H9 (cell line): ENCODE measurements at regions not wholly inside any gene's neighbourhood (a gene's known extent, or its start where the extent isn't known, plus 50 kb on each side); places are given as distances from the start of the nearest gene placed in this dataset.

ENCODE experiments used
- DNase-seq: peaks from one replicate; pipeline ENCODE4 v3.0.0-alpha.2; 2017
- H2AFZ ChIP-seq: one replicate; pipeline ENCODE4 v1.6.1; 2013; ENCODE audit warnings: mild to moderate bottlenecking, low read length, control low read depth, moderate library complexity
- H2AK5ac ChIP-seq: 2 replicates; pipeline ENCODE4 v1.6.1; 2013; ENCODE audit warnings: low read length, control low read depth, mixed read lengths; ENCODE audit not compliant: insufficient read length
- H2BK120ac ChIP-seq: one replicate; pipeline ENCODE4 v1.6.1; 2013; ENCODE audit warnings: low read depth, mild to moderate bottlenecking, low read length, control low read depth, inconsistent platforms; ENCODE audit not compliant: poor library complexity, severe bottlenecking
- H2BK12ac ChIP-seq: 2 replicates; pipeline ENCODE4 v1.6.1; 2013; ENCODE audit warnings: low read length, control low read depth, mixed read lengths, low read depth; ENCODE audit not compliant: insufficient read length
- H2BK15ac ChIP-seq: 2 replicates; pipeline ENCODE4 v1.6.1; 2013; ENCODE audit warnings: low read depth, low read length, control low read depth
- H2BK20ac ChIP-seq: one replicate; pipeline ENCODE4 v1.6.1; 2013; ENCODE audit warnings: low read depth, mild to moderate bottlenecking, low read length, control low read depth, inconsistent platforms; ENCODE audit not compliant: poor library complexity, severe bottlenecking
- H2BK5ac ChIP-seq: 2 replicates; pipeline ENCODE4 v1.6.1; 2013; ENCODE audit warnings: low read length, control low read depth, mixed read lengths; ENCODE audit not compliant: insufficient read length
- H3K14ac ChIP-seq: 2 replicates; pipeline ENCODE4 v1.6.1; 2013; ENCODE audit warnings: low read length, control low read depth; ENCODE audit not compliant: insufficient read depth
- H3K18ac ChIP-seq: 2 replicates; pipeline ENCODE4 v1.6.1; 2013; ENCODE audit warnings: low read depth, mild to moderate bottlenecking, mixed read lengths, low read length, control low read depth; ENCODE audit not compliant: insufficient read length
- H3K23ac ChIP-seq: 2 replicates; pipeline ENCODE4 v1.6.1; 2013; ENCODE audit warnings: low read length, control low read depth, mixed read lengths, low read depth; ENCODE audit not compliant: insufficient read length
- H3K23me2 ChIP-seq: 2 replicates; pipeline ENCODE4 v1.6.1; 2013; ENCODE audit warnings: low read depth, mild to moderate bottlenecking, mixed read lengths, low read length, control low read depth; ENCODE audit not compliant: insufficient read length, poor library complexity, severe bottlenecking
- H3K27ac ChIP-seq: 2 replicates; pipeline ENCODE4 v1.5.1; 2013; ENCODE audit warnings: low read length, control low read depth, mixed read lengths, low read depth; ENCODE audit not compliant: insufficient read length
- H3K27me3 ChIP-seq: 2 replicates; pipeline ENCODE4 v1.6.1; 2013; ENCODE audit warnings: low read length, control low read depth, inconsistent platforms; ENCODE audit not compliant: insufficient read depth
- H3K4ac ChIP-seq: 2 replicates; pipeline ENCODE4 v1.6.1; 2013; ENCODE audit warnings: low read depth, mild to moderate bottlenecking, control low read depth, inconsistent platforms, low read length, moderate library complexity
- H3K4me1 ChIP-seq: 2 replicates; pipeline ENCODE4 v1.6.1; 2013; ENCODE audit warnings: low read length, control low read depth, inconsistent platforms; ENCODE audit not compliant: insufficient read depth
- H3K4me2 ChIP-seq: 2 replicates; pipeline ENCODE4 v1.6.1; 2013; ENCODE audit warnings: low read length, control low read depth, mixed read lengths; ENCODE audit not compliant: insufficient read length, insufficient read depth
- H3K56ac ChIP-seq: 2 replicates; pipeline ENCODE4 v1.6.1; 2013; ENCODE audit warnings: low read depth, mild to moderate bottlenecking, mixed read lengths, low read length, control low read depth; ENCODE audit not compliant: insufficient read length
- H3K79me1 ChIP-seq: 2 replicates; pipeline ENCODE4 v1.6.1; 2013; ENCODE audit warnings: low read depth, mild to moderate bottlenecking, moderate library complexity, low read length, control low read depth, inconsistent platforms; ENCODE audit not compliant: insufficient read depth, poor library complexity, severe bottlenecking
- H3K79me2 ChIP-seq: 2 replicates; pipeline ENCODE4 v1.6.1; 2013; ENCODE audit warnings: low read length, control low read depth, inconsistent platforms; ENCODE audit not compliant: insufficient read depth
- H3K9ac ChIP-seq: 2 replicates; pipeline ENCODE4 v1.6.1; 2013; ENCODE audit warnings: low read length, control low read depth, mixed read lengths; ENCODE audit not compliant: insufficient read length; ENCODE audit errors: extremely low read depth
- H3K9me3 ChIP-seq: one replicate; pipeline ENCODE4 v1.6.1; 2013; ENCODE audit warnings: low read depth, low read length, inconsistent platforms; ENCODE audit not compliant: control insufficient read depth
- H3T11ph ChIP-seq: one replicate; pipeline ENCODE4 v1.6.1; 2013; ENCODE audit warnings: mild to moderate bottlenecking, low read length, control low read depth, inconsistent platforms
- H4K20me1 ChIP-seq: one replicate; pipeline ENCODE4 v1.6.1; 2013; ENCODE audit not compliant: control insufficient read depth, insufficient read length, insufficient read depth
- H4K5ac ChIP-seq: 2 replicates; pipeline ENCODE4 v1.6.1; 2013; ENCODE audit warnings: low read depth, mild to moderate bottlenecking, mixed read lengths, low read length, control low read depth; ENCODE audit not compliant: insufficient read length
- H4K8ac ChIP-seq: replicated peaks from 2 replicates; pipeline ENCODE4 v1.6.1; 2013; ENCODE audit warnings: low read length, control low read depth, mixed read lengths, low read depth; ENCODE audit not compliant: insufficient read length
- H4K91ac ChIP-seq: 2 replicates; pipeline ENCODE4 v1.6.1; 2013; ENCODE audit warnings: low read depth, mild to moderate bottlenecking, moderate library complexity, mixed read lengths, low read length, control low read depth; ENCODE audit not compliant: insufficient read length
- H3K27ac Mint-ChIP-seq, 3 experiments: 2 replicates in 2 of 3; 3 replicates in 1 of 3; pipeline ENCODE4 v1.8.0; 2020 to 2021; ENCODE audit warnings: mixed read lengths in 3 of 3, mild to moderate bottlenecking in 1 of 3, moderate library complexity in 1 of 3
- H3K27me3 Mint-ChIP-seq: 2 replicates; pipeline ENCODE4 v1.8.0; 2021; ENCODE audit warnings: low read depth, mild to moderate bottlenecking, moderate library complexity, mixed read lengths
- H3K36me3 Mint-ChIP-seq, 3 experiments: 2 replicates in 2 of 3; 3 replicates in 1 of 3; pipeline ENCODE4 v1.8.0; 2020 to 2021; ENCODE audit warnings: low read depth in 3 of 3, mixed read lengths in 3 of 3; ENCODE audit not compliant: insufficient read depth in 1 of 3
- H3K4me1 Mint-ChIP-seq, 2 experiments: 2 replicates each; pipeline ENCODE4 v1.8.0; 2020; ENCODE audit warnings: mixed read lengths in 2 of 2
- H3K4me3 Mint-ChIP-seq, 2 experiments: 2 replicates in 1 of 2; 3 replicates in 1 of 2; pipeline ENCODE4 v1.8.0; 2020 to 2021; ENCODE audit warnings: mild to moderate bottlenecking in 2 of 2, mixed read lengths in 2 of 2, moderate library complexity in 1 of 2
- H3K9me3 Mint-ChIP-seq, 2 experiments: 2 replicates in 1 of 2; 3 replicates in 1 of 2; pipeline ENCODE4 v1.8.0; 2020; ENCODE audit warnings: mild to moderate bottlenecking in 2 of 2, mixed read lengths in 2 of 2, moderate library complexity in 1 of 2
- CTCF ChIP-seq: fragments of 200-600 bp; sonication (generic); conservative IDR thresholded peaks from 3 replicates; pipeline ENCODE4 v1.8.0; 2021; ENCODE audit warnings: antibody characterized with exemption, mild to moderate bottlenecking
- WGBS: extraction: QIAGEN DNeasy Blood & Tissue Kit; methylation state at CpG from one replicate; pipeline ENCODE4 v1.1.7; 2013; ENCODE audit warnings: missing lambda C conversion rate, low lambda C conversion rate, mixed read lengths; ENCODE audit not compliant: insufficient read length; ENCODE audit errors: extremely low coverage; 5-methylcytosine and 5-hydroxymethylcytosine counted together

GRCh38 chr3:170750478-170750830 is 119.5 kb downstream of the RPL22L1 start:
- no peak overlapping the region for H3K4me3 Mint-ChIP-seq
- H3K79me2 ChIP-seq, result no peaks in the 10 kb centered on the region
- H3K4me2 ChIP-seq, result no peak overlapping the region
- no peak overlapping the region for H4K5ac ChIP-seq
- H3K36me3 Mint-ChIP-seq, result peaks cover 0 to 6% (median 5%) of the 10 kb centered on the region in 3 experiments; a peak in 2 of 7 replicates
- H3K27ac Mint-ChIP-seq, result no peak overlapping the region
- no peaks in the 10 kb centered on the region for H3K4me1 ChIP-seq
- H3T11ph ChIP-seq, result no peak overlapping the region
- H2BK120ac ChIP-seq, result no peak overlapping the region
- H3K56ac ChIP-seq, result no peak overlapping the region
- H2BK12ac ChIP-seq, result no peak overlapping the region
- H4K91ac ChIP-seq, result no peak overlapping the region
- no peaks in the 10 kb centered on the region for H3K4me1 Mint-ChIP-seq
- no peaks in the 10 kb centered on the region for H3K79me1 ChIP-seq
- no peak for DNase-seq
- no peaks in the 10 kb centered on the region for H3K27me3 ChIP-seq
- no peak overlapping the region for H4K8ac ChIP-seq
- H2AFZ ChIP-seq, result no peak overlapping the region
- WGBS, result no CpG with 5 or more reads among the region's 2 CpGs
- no peak overlapping the region for H3K4ac ChIP-seq
- H4K20me1 ChIP-seq, result no peaks in the 10 kb centered on the region
- peaks cover 8 to 9% of the 10 kb centered on the region in 2 experiments for H3K9me3 Mint-ChIP-seq
- H3K27ac ChIP-seq, result no peak overlapping the region
- H3K18ac ChIP-seq, result no peak overlapping the region
- no peak for TF ChIP-seq CTCF
- H3K23me2 ChIP-seq, result no peaks in the 10 kb centered on the region
- no peak overlapping the region for H3K9ac ChIP-seq
- H2BK20ac ChIP-seq, result no peak overlapping the region
- H3K23ac ChIP-seq, result no peak overlapping the region
- H3K14ac ChIP-seq, result no peak overlapping the region
- no peak overlapping the region for H2BK5ac ChIP-seq
- H2AK5ac ChIP-seq, result no peak overlapping the region
- no peak overlapping the region for H2BK15ac ChIP-seq
- no peaks in the 10 kb centered on the region for H3K9me3 ChIP-seq
- peaks cover 2% of the 10 kb centered on the region; the same call in 1 of the 2 replicates for H3K27me3 Mint-ChIP-seq
